ACC112 (cell line): ENCODE measurements at regions not wholly inside any gene's neighbourhood (a gene's known extent, or its start where the extent isn't known, plus 50 kb on each side); places are given as distances from the start of the nearest gene placed in this dataset.
A peak's percentile ranks its signal among the peaks of the same experiment; 100 is the strongest.

Source experiments
- H2AFZ ChIP-seq: fragments of 200-600 bp; sonication (generic); one replicate; pipeline ENCODE4 v1.6.0; 2017; ENCODE audit warnings: antibody characterized with exemption, low read length; ENCODE audit not compliant: unreplicated experiment
- H3K27ac ChIP-seq: fragments of 200-600 bp; sonication (generic); 2 replicates; pipeline ENCODE4 v1.5.1; 2014; ENCODE audit warnings: low read depth, mild to moderate bottlenecking, antibody characterized with exemption, low read length, moderate library complexity
- H3K27me3 ChIP-seq: fragments of 200-600 bp; sonication (generic); 2 replicates; pipeline ENCODE4 v1.6.1; 2014; ENCODE audit warnings: mild to moderate bottlenecking, antibody characterized with exemption, low read length, moderate library complexity, mixed read lengths; ENCODE audit not compliant: insufficient read depth
- H3K36me3 ChIP-seq: fragments of 200-600 bp; sonication (generic); 2 replicates; pipeline ENCODE4 v1.6.1; 2016; ENCODE audit warnings: mild to moderate bottlenecking, antibody characterized with exemption, low read length, moderate library complexity, mixed read lengths; ENCODE audit not compliant: insufficient read depth
- H3K4me1 ChIP-seq: fragments of 200-600 bp; sonication (generic); one replicate; pipeline ENCODE4 v1.6.1; 2016; ENCODE audit warnings: low read length, mixed read lengths; ENCODE audit not compliant: insufficient read depth, unreplicated experiment, control insufficient read depth
- H3K4me3 ChIP-seq: fragments of 200-600 bp; sonication (generic); 2 replicates; pipeline ENCODE4 v1.5.1; 2014; ENCODE audit warnings: mild to moderate bottlenecking, low read depth, low read length
- H3K79me2 ChIP-seq: fragments of 200-600 bp; sonication (generic); one replicate; pipeline ENCODE4 v1.6.0; 2016; ENCODE audit warnings: low read length; ENCODE audit not compliant: control insufficient read depth, unreplicated experiment, insufficient read depth

GRCh38 chr2:195515551-195515950 is 141.5 kb upstream of the SLC39A10 start:
- Histone ChIP-seq H3K36me3 (no peaks in the 10 kb centered on the region), H3K4me1 (peaks cover under 1% of the 10 kb centered on the region), H3K4me3 (no peak overlapping the region), H3K79me2 (no peaks in the 10 kb centered on the region), H2AFZ (no peak overlapping the region), H3K27me3 (no peaks in the 10 kb centered on the region), H3K27ac (no peak overlapping the region)

DNA sequence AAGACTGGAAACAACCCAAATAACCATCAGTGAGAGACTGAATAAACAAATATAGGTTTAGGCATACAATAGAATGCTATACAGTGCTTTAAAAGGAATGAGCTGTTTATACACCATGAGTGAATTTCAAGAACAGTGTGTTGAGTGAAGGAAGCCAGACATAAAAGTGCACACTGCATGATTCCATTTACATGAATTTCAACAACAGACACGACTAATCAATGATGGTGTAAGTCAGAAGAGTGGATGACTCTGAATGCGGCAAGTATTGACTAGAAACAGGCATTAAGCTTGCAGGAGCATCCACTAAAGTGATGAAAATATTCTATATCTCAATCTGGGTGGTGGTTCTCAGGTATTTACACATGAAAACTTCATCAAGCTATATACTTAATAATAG is 142.7 kb upstream of the SLC39A10 start:
- Histone ChIP-seq H2AFZ (no peak overlapping the region), H3K4me1 (no peaks in the 10 kb centered on the region), H3K79me2 (no peaks in the 10 kb centered on the region), H3K36me3 (no peaks in the 10 kb centered on the region), H3K27ac (no peak overlapping the region), H3K4me3 (no peak overlapping the region), H3K27me3 (no peaks in the 10 kb centered on the region)

GRCh38 chr2:195513119-195513518 is 143.9 kb upstream of the SLC39A10 start:
- H3K4me1 ChIP-seq, result no peaks in the 10 kb centered on the region
- H3K79me2 ChIP-seq, result no peaks in the 10 kb centered on the region
- H3K4me3 ChIP-seq, result no peak overlapping the region
- no peaks in the 10 kb centered on the region for H3K27me3 ChIP-seq
- H2AFZ ChIP-seq, result no peak overlapping the region
- no peaks in the 10 kb centered on the region for H3K36me3 ChIP-seq
- no peak overlapping the region for H3K27ac ChIP-seq

GRCh38 chr2:195509551-195509950 is 147.5 kb upstream of the SLC39A10 start:
- no peaks in the 10 kb centered on the region for H3K79me2 ChIP-seq
- H3K36me3 ChIP-seq, result no peaks in the 10 kb centered on the region
- H2AFZ ChIP-seq, result no peak overlapping the region
- no peak overlapping the region for H3K4me3 ChIP-seq
- H3K27ac ChIP-seq, result no peak overlapping the region
- H3K27me3 ChIP-seq, result no peaks in the 10 kb centered on the region
- H3K4me1 ChIP-seq, result no peaks in the 10 kb centered on the region

GRCh38 chr2:195508139-195508455 is 148.9 kb upstream of the SLC39A10 start:
- no peak overlapping the region for H2AFZ ChIP-seq
- H3K4me1 ChIP-seq, result no peaks in the 10 kb centered on the region
- H3K36me3 ChIP-seq, result no peaks in the 10 kb centered on the region
- no peak overlapping the region for H3K27ac ChIP-seq
- no peaks in the 10 kb centered on the region for H3K79me2 ChIP-seq
- no peak overlapping the region for H3K4me3 ChIP-seq
- no peaks in the 10 kb centered on the region for H3K27me3 ChIP-seq

DNA sequence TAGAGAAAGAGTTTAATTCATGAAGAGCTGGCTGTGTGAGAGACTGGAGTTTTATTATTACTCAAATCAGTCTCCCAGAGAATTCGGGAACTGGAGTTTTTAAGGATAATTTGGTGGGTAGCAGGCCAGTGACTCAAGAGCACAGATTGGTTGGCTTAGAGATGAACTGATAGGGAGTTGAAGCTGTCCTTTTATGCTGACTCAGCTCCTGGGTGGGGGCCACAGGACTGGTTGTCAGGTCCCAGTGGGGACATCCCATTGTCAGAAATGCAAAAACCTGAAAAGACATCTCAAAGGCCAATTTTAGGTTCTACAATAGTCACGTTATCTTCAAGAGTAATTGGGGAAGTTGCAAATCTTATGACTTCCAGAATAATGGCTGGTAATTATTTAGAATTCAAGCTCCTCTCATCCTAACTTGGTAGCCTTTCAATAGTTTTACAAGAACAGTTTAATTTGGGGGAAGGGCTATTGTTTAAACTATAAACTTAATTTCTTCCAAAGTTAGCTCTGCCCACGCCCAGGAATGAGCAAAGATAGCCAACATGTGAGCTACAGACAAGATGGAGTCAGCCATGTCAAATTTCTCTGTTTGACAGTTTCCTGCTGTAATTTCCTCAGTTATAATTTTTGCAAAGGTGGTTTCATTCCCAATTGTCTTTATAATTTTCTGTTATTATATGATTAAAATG is 149.4 kb upstream of the SLC39A10 start:
- no peaks in the 10 kb centered on the region for H3K79me2 ChIP-seq
- H3K27me3 ChIP-seq, result no peaks in the 10 kb centered on the region
- H2AFZ ChIP-seq, result no peak overlapping the region
- no peak overlapping the region for H3K4me3 ChIP-seq
- no peak overlapping the region for H3K27ac ChIP-seq
- H3K36me3 ChIP-seq, result no peaks in the 10 kb centered on the region
- H3K4me1 ChIP-seq, result no peaks in the 10 kb centered on the region

DNA sequence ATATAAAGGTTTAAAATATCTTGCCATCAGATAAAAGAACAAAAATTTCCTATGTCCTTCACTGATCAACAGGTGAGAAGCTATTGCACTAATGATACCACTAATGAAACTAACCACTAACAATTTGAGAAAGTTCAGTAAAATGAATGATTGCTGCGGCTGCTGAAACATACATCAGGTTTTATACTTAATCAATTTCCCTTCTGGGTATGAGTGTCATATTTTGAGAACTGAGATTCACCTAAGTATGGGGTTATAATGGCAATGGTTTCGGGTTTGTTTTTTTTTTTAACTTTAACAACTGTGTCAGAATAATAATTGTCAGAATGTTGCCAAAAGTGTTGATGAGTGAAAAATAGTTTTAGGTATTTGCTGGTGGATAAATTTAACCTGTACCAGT is 151.3 kb upstream of the SLC39A10 start:
- Histone ChIP-seq H3K27me3 (no peaks in the 10 kb centered on the region), H3K27ac (no peak overlapping the region)

DNA sequence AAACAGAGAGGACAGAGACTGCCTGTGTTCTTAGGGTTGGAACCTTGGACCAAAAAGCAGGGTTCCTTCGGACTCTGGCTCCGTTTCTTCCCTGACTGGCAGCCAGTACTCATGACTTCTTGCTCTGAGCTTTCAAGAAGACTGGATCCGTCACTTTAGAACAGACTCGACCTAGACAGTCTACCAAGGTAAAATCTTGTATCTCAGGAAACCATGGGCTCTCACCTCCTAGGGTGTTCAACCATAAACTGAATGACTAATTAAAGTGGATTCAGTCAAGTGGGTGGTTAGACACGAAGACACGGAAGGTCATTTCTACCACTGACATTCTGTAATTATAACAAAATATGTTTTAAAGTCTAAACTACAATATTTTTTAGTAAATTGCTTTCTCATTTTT is 153.8 kb upstream of the SLC39A10 start:
- Histone ChIP-seq H2AFZ (no peak overlapping the region), H3K27ac (no peak overlapping the region), H3K4me1 (peaks cover 10% of the 10 kb centered on the region), H3K36me3 (no peaks in the 10 kb centered on the region), H3K79me2 (no peaks in the 10 kb centered on the region), H3K4me3 (no peak overlapping the region), H3K27me3 (no peaks in the 10 kb centered on the region)

More for the DNA sequence above, 151.3 kb upstream of the SLC39A10 start:
- H2AFZ ChIP-seq, result no peak overlapping the region
- H3K4me3 ChIP-seq, result no peak overlapping the region
- H3K36me3 ChIP-seq, result no peaks in the 10 kb centered on the region
- H3K79me2 ChIP-seq, result no peaks in the 10 kb centered on the region
- no peaks in the 10 kb centered on the region for H3K4me1 ChIP-seq

DNA sequence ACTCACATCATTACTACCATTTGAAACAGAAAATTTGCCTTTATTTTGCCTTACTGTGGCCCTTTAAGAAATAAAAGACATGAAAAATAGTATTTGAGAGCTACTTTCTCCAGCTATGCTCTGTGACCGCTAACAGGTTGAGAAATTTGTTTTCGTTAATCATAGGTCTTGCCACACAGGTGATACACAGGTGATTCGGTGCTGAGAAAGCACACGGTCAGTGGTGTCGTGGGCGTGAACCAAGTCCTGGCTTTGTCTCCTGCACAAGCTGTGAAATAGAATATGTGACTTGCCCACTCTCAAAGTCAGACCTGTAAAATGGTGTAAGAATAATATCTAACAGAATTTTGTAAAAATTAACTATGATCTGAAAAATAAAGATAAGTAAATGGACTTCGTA is 155.3 kb upstream of the SLC39A10 start:
- Histone ChIP-seq H3K36me3 (no peaks in the 10 kb centered on the region), H3K4me3 (no peak overlapping the region), H3K27me3 (no peaks in the 10 kb centered on the region), H3K27ac (no peak overlapping the region), H3K79me2 (no peaks in the 10 kb centered on the region), H2AFZ (no peak overlapping the region), H3K4me1 (peaks cover 10% of the 10 kb centered on the region)

DNA sequence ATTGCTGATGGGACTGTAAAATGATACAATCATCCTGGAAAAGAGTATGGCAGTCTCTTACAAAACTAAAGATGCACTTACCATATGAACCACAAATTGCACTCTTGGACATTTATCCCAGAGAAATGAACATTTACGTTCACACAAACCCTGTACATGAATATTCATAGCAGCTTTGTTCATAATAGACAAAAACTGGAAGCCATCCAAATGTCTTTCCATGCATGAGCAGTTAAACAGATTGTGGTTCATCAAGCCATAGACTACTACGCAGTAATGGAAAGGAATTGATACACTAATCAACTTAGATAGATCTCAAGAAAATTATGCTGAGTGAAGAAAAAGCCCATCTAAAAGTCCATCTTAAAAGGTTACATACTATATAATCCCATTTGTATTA is 156.1 kb upstream of the SLC39A10 start:
- no peak overlapping the region for H2AFZ ChIP-seq
- H3K27me3 ChIP-seq, result no peaks in the 10 kb centered on the region
- H3K27ac ChIP-seq, result no peak overlapping the region
- H3K4me3 ChIP-seq, result no peak overlapping the region
- no peaks in the 10 kb centered on the region for H3K79me2 ChIP-seq
- H3K4me1 ChIP-seq, result peaks cover 10% of the 10 kb centered on the region
- no peaks in the 10 kb centered on the region for H3K36me3 ChIP-seq

DNA sequence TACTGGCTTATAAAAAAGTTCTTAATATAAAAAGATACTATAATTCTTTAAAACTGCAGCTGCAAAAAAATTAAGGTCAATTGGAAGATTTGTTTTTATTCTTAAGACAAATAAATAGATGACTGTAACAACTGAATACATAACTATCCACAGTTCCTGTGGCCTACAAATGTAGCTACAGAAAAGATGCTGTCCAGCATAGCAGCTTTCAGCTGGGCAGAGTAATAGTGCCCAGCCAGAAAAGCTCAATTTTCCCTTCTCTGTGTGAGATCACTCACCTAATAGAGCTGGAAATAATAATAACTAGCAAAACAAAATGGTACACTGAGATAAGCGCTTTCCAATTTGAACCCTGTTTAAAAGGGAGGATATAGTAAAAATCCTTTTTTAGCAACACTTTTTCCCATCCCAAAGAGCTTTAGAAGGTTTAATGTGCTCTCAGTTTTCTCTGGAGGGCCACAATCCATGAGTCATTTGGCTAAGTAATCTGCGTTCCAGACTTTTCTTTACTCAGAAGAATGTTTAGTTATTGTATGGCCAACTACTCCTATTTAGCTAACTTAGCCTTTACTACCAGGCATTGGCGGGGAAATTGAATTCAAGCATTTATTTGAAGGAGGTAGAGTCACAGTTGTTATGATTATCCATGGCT is 158.1 kb upstream of the SLC39A10 start:
- Histone ChIP-seq H2AFZ (no peak overlapping the region), H3K4me1 (peaks cover 10% of the 10 kb centered on the region), H3K4me3 (no peak overlapping the region), H3K36me3 (no peaks in the 10 kb centered on the region), H3K27me3 (no peaks in the 10 kb centered on the region), H3K79me2 (no peaks in the 10 kb centered on the region), H3K27ac (peak overlapping the region; percentile 32; the same call in 1 of the 2 replicates)
